Keratinocyte (primary cell): ENCODE measurements at regions not wholly inside any gene's neighbourhood (a gene's known extent, or its start where the extent isn't known, plus 50 kb on each side); places are given as distances from the start of the nearest gene placed in this dataset.

Experiments
- DNase-seq: peaks from one replicate; pipeline ENCODE4 v3.0.0-alpha.2; 2011; ENCODE audit warnings: low read depth, missing footprints, low spot score
- FAIRE-seq: peaks from 2 replicates; lab custom pipeline; 2011; peaks lifted over from hg19 to GRCh38; lab: Jason Lieb, UNC
- H2AFZ ChIP-seq: 2 replicates; pipeline ENCODE4 v1.6.0; 2012; ENCODE audit warnings: low read length, control low read depth, inconsistent platforms; ENCODE audit not compliant: control insufficient read depth
- H3K27ac ChIP-seq: 2 replicates; pipeline ENCODE4 v1.5.1; 2011; ENCODE audit warnings: low read length; ENCODE audit not compliant: control insufficient read depth, insufficient read depth
- H3K27me3 ChIP-seq: 3 replicates; pipeline ENCODE4 v1.6.0; 2011; ENCODE audit warnings: low read length; ENCODE audit not compliant: control insufficient read depth, insufficient read depth; ENCODE audit errors: extremely low read depth
- H3K36me3 ChIP-seq, 2 experiments: 2 replicates in 1 of 2; 3 replicates in 1 of 2; pipeline ENCODE4 v1.5.1; 2011; ENCODE audit warnings: low read length in 2 of 2, mild to moderate bottlenecking in 1 of 2; ENCODE audit not compliant: control insufficient read depth in 2 of 2, insufficient read depth in 2 of 2; ENCODE audit errors: extremely low read depth in 1 of 2
- H3K4me1 ChIP-seq: 3 replicates; pipeline ENCODE4 v1.5.1; 2011; ENCODE audit warnings: low read length; ENCODE audit not compliant: control insufficient read depth, insufficient read depth; ENCODE audit errors: extremely low read depth
- H3K4me2 ChIP-seq: 3 replicates; pipeline ENCODE4 v1.6.0; 2011; ENCODE audit warnings: low read depth, low read length; ENCODE audit not compliant: control insufficient read depth, insufficient read depth; ENCODE audit errors: extremely low read depth
- H3K4me3 ChIP-seq, 3 experiments: fragments of 200-600 bp in 1 of 3; sonication (generic) in 1 of 3; 2 replicates in 2 of 3; 3 replicates in 1 of 3; pipeline ENCODE4 v1.5.1; 2011 to 2016; ENCODE audit warnings: low read length in 3 of 3, mild to moderate bottlenecking in 3 of 3, control low read depth in 2 of 3, inconsistent platforms in 1 of 3, low read depth in 1 of 3, mixed read lengths in 1 of 3, mixed run types in 1 of 3, moderate library complexity in 1 of 3; ENCODE audit not compliant: control insufficient read depth in 2 of 3, insufficient read depth in 2 of 3; ENCODE audit errors: extremely low read depth in 1 of 3
- H3K79me2 ChIP-seq: 2 replicates; pipeline ENCODE4 v1.6.0; 2012; ENCODE audit warnings: low read length; ENCODE audit not compliant: control insufficient read depth, insufficient read depth
- H3K9ac ChIP-seq: 3 replicates; pipeline ENCODE4 v1.6.0; 2011; ENCODE audit warnings: low read length; ENCODE audit not compliant: control insufficient read depth, insufficient read depth; ENCODE audit errors: extremely low read depth
- H3K9me1 ChIP-seq: 3 replicates; pipeline ENCODE4 v1.6.0; 2011; ENCODE audit warnings: low read length; ENCODE audit not compliant: control insufficient read depth, insufficient read depth; ENCODE audit errors: extremely low read depth
- H3K9me3 ChIP-seq: 2 replicates; pipeline ENCODE4 v1.5.1; 2012; ENCODE audit warnings: low read depth, low read length; ENCODE audit not compliant: control insufficient read depth
- H4K20me1 ChIP-seq: 3 replicates; pipeline ENCODE4 v1.6.0; 2011; ENCODE audit warnings: low read length; ENCODE audit not compliant: control insufficient read depth, insufficient read depth; ENCODE audit errors: extremely low read depth
- EZH2 ChIP-seq: IDR thresholded peaks from one replicate; pipeline ENCODE4 v1.6.1; 2012; ENCODE audit warnings: inconsistent platforms, mild to moderate bottlenecking, low read length, moderate library complexity
- dilution Hi-C: fragments of 300-500 bp; cut with MboI; formaldehyde crosslinking; loops from one replicate; pipeline ENCODE4 v1.7.0; 2020; ENCODE audit warnings: low sequenced_read_pairs; ENCODE audit not compliant: extremely low pct_ligation_motif_present
- TF ChIP-seq, protein P1 (sequence below), 3 experiments: IDR thresholded peaks in 1 of 3; conservative IDR thresholded peaks in 1 of 3; optimal IDR thresholded peaks in 1 of 3; 2 replicates in 2 of 3; 3 replicates in 1 of 3; pipeline versions ENCODE3 to v1.5.1; 2011; ENCODE audit warnings: low read length in 3 of 3, mild to moderate bottlenecking in 3 of 3, moderate library complexity in 2 of 3, control low read depth in 1 of 3, inconsistent platforms in 1 of 3; ENCODE audit not compliant: insufficient read depth in 2 of 3; ENCODE audit errors: extremely low read depth in 1 of 3

- H3K9me1 ChIP-seq = no peaks in the 10 kb centered on the region
- H3K79me2 ChIP-seq = no peaks in the 10 kb centered on the region
- no peaks in the 10 kb centered on the region for H3K9me3 ChIP-seq
- no peak for FAIRE-seq
- no peak overlapping the region for H2AFZ ChIP-seq
- H3K27ac ChIP-seq = no peak overlapping the region
- H3K4me1 ChIP-seq = no peaks in the 10 kb centered on the region
- no peak overlapping the region for H3K9ac ChIP-seq
- H4K20me1 ChIP-seq = no peaks in the 10 kb centered on the region
- no peak for TF ChIP-seq EZH2
- TF ChIP-seq, protein P1, sequence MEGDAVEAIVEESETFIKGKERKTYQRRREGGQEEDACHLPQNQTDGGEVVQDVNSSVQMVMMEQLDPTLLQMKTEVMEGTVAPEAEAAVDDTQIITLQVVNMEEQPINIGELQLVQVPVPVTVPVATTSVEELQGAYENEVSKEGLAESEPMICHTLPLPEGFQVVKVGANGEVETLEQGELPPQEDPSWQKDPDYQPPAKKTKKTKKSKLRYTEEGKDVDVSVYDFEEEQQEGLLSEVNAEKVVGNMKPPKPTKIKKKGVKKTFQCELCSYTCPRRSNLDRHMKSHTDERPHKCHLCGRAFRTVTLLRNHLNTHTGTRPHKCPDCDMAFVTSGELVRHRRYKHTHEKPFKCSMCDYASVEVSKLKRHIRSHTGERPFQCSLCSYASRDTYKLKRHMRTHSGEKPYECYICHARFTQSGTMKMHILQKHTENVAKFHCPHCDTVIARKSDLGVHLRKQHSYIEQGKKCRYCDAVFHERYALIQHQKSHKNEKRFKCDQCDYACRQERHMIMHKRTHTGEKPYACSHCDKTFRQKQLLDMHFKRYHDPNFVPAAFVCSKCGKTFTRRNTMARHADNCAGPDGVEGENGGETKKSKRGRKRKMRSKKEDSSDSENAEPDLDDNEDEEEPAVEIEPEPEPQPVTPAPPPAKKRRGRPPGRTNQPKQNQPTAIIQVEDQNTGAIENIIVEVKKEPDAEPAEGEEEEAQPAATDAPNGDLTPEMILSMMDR (optimal IDR thresholded peaks at IDR 0.05 in 1 of 3, IDR thresholded peaks at IDR 0.05 in 1 of 3, conservative IDR thresholded peaks at IDR 0.05 in 1 of 3; ENCODE audit: extremely low read depth in 1 of 3, insufficient read depth in 2 of 3, low read length in 3 of 3) = no peak
- H3K27me3 ChIP-seq = no peaks in the 10 kb centered on the region
- H3K36me3 ChIP-seq = no peaks in the 10 kb centered on the region
- H3K4me2 ChIP-seq = no peak overlapping the region
- H3K4me3 ChIP-seq = no peak overlapping the region
- no peak for DNase-seq
- dilution Hi-C loops = no loop called here
Measured at GRCh38 chr5:28903643-28904042, 1865.3 kb upstream of the CDH9 start.

DNA sequence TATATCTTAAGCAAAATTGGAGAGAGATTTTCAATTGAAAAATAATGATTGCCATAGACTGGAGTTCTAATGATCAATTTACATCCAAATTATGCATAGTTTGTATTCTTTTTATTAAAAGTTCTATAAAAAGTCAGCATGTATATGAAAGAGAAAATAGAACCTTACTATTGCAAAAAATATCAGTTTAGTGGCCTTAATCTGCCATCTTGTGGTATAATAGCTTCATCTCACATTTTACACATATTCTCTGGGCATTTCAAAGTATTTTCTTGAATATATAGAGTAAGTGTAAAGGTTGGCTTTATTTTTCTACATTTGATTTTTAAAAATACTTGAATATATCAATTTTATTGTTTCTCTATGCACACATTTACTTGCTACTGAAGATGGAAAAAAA, 1858.6 kb upstream of the CDH9 start:
- no peak overlapping the region for H3K27ac ChIP-seq
- dilution Hi-C loops = no loop called here
- TF ChIP-seq, protein P1 (optimal IDR thresholded peaks at IDR 0.05 in 1 of 3, IDR thresholded peaks at IDR 0.05 in 1 of 3, conservative IDR thresholded peaks at IDR 0.05 in 1 of 3; ENCODE audit: extremely low read depth in 1 of 3, insufficient read depth in 2 of 3, low read length in 3 of 3) = no peak
- TF ChIP-seq EZH2 = no peak
- no peak overlapping the region for H3K4me3 ChIP-seq
- no peaks in the 10 kb centered on the region for H3K4me1 ChIP-seq
- no peak overlapping the region for H3K4me2 ChIP-seq
- no peaks in the 10 kb centered on the region for H3K9me1 ChIP-seq
- no peaks in the 10 kb centered on the region for H3K36me3 ChIP-seq
- H3K9me3 ChIP-seq = no peaks in the 10 kb centered on the region
- DNase-seq = no peak
- H3K79me2 ChIP-seq = no peaks in the 10 kb centered on the region
- no peak overlapping the region for H3K9ac ChIP-seq
- H4K20me1 ChIP-seq = no peaks in the 10 kb centered on the region
- no peak overlapping the region for H2AFZ ChIP-seq
- H3K27me3 ChIP-seq = no peaks in the 10 kb centered on the region
- no peak for FAIRE-seq
